Activated CD8-positive, alpha-beta T cell treated with anti-CD3 and anti-CD28 coated beads, Interleukin-2, amount 10 ng/mL, durations not matched to agents 7 days and 5 days (primary cell): ENCODE measurements at regions not wholly inside any gene's neighbourhood (a gene's known extent, or its start where the extent isn't known, plus 50 kb on each side); places are given as distances from the start of the nearest gene placed in this dataset.
"Not testable (repeated sequence)": the region's sequence is repeated elsewhere in the genome, so short reads cannot be mapped to it uniquely, and the experiment has no call there.

Source experiments
- ATAC-seq: fragments of 150-1000 bp; cut with Tn5 transposase; one replicate; pipeline ENCODE4 v1.10.0; 2021; ENCODE audit warnings: moderate library complexity
- CTCF ChIA-PET: fragments of 350-600 bp; sonication (Branson Sonifier 250); formaldehyde crosslinking; loops from one replicate; lab custom pipeline; 2021; ENCODE audit warnings: antibody characterized with exemption; lab: Charles Lee
- POLR2A ChIA-PET: fragments of 350-600 bp; sonication (Branson Sonifier 250); formaldehyde crosslinking; loops from one replicate; lab custom pipeline; 2021; ENCODE audit warnings: antibody characterized with exemption; lab: Charles Lee
- DNase-seq: peaks from one replicate; pipeline ENCODE4 v3.0.0-alpha.2; 2020
- H3K27ac Mint-ChIP-seq: one replicate; pipeline ENCODE4 v1.8.0; 2021; ENCODE audit warnings: mild to moderate bottlenecking, mixed read lengths
- H3K27me3 Mint-ChIP-seq: one replicate; pipeline ENCODE4 v1.8.0; 2021; ENCODE audit warnings: low read depth, mixed read lengths
- H3K36me3 Mint-ChIP-seq: one replicate; pipeline ENCODE4 v1.8.0; 2021; ENCODE audit warnings: low read depth, mixed read lengths
- H3K4me1 Mint-ChIP-seq: one replicate; pipeline ENCODE4 v1.8.0; 2021; ENCODE audit warnings: low read depth, mixed read lengths
- H3K4me3 Mint-ChIP-seq: one replicate; pipeline ENCODE4 v1.8.0; 2021; ENCODE audit warnings: mild to moderate bottlenecking, mixed read lengths
- H3K9me3 Mint-ChIP-seq: one replicate; pipeline ENCODE4 v1.8.0; 2022; ENCODE audit warnings: mixed read lengths; ENCODE audit not compliant: insufficient read depth

GRCh38 chr2:163157411-163157810 lies 318.8 kb upstream of the KCNH7 start:
- Mint-ChIP-seq H3K27me3 (no peaks in the 10 kb centered on the region), H3K9me3 (no peaks in the 10 kb centered on the region)
- CTCF ChIA-PET, result no interaction called here

GRCh38 chr2:163155925-163156324 lies 317.4 kb upstream of the KCNH7 start:
- DNase-seq (no peak), ATAC-seq (no peak)
- no peaks in the 10 kb centered on the region for H3K9me3 Mint-ChIP-seq
- ChIA-PET POLR2A (no interaction called here), CTCF (no interaction called here)
- no peaks in the 10 kb centered on the region for H3K27me3 Mint-ChIP-seq
- H3K36me3 Mint-ChIP-seq, result no peaks in the 10 kb centered on the region
- no peak overlapping the region for H3K4me3 Mint-ChIP-seq
- no peak overlapping the region for H3K27ac Mint-ChIP-seq
- H3K4me1 Mint-ChIP-seq, result no peaks in the 10 kb centered on the region

More at GRCh38 chr2:163157411-163157810, 318.8 kb upstream of the KCNH7 start:
- DNase-seq (no peak), ATAC-seq (no peak)
- Mint-ChIP-seq H3K27ac (no peak overlapping the region), H3K36me3 (no peaks in the 10 kb centered on the region), H3K4me1 (no peaks in the 10 kb centered on the region), H3K4me3 (no peak overlapping the region)
- POLR2A ChIA-PET, result no interaction called here

- CTCF ChIA-PET, result no interaction called here
- DNase-seq, result no peak
These were observed 316.8 kb upstream of the KCNH7 start for GRCh38 chr2:163155279-163155883.

GRCh38 chr2:163142618-163143017 lies 304.1 kb upstream of the KCNH7 start:
- Mint-ChIP-seq H3K27me3 (no peaks in the 10 kb centered on the region), H3K4me1 (no peaks in the 10 kb centered on the region), H3K27ac (no peak overlapping the region), H3K4me3 (no peak overlapping the region), H3K9me3 (no peaks in the 10 kb centered on the region), H3K36me3 (no peaks in the 10 kb centered on the region)
- no peak for DNase-seq
- ChIA-PET POLR2A (no interaction called here), CTCF (no interaction called here)
- no peak for ATAC-seq

More at GRCh38 chr2:163155279-163155883, 316.8 kb upstream of the KCNH7 start:
- Mint-ChIP-seq H3K9me3 (no peaks in the 10 kb centered on the region), H3K27me3 (no peaks in the 10 kb centered on the region), H3K36me3 (no peaks in the 10 kb centered on the region), H3K4me1 (no peaks in the 10 kb centered on the region), H3K4me3 (no peak overlapping the region), H3K27ac (no peak overlapping the region)
- POLR2A ChIA-PET, result no interaction called here
- ATAC-seq, result no peak

GRCh38 chr2:163138947-163139346 lies 300.4 kb upstream of the KCNH7 start:
- H3K36me3 Mint-ChIP-seq, result no peaks in the 10 kb centered on the region
- H3K4me1 Mint-ChIP-seq, result no peaks in the 10 kb centered on the region
- H3K27me3 Mint-ChIP-seq, result no peaks in the 10 kb centered on the region
- DNase-seq, result no peak
- CTCF ChIA-PET, result no interaction called here
- POLR2A ChIA-PET, result no interaction called here
- no peak for ATAC-seq
- H3K9me3 Mint-ChIP-seq, result no peaks in the 10 kb centered on the region
- no peak overlapping the region for H3K4me3 Mint-ChIP-seq
- no peak overlapping the region for H3K27ac Mint-ChIP-seq

GRCh38 chr2:163135256-163135655 lies 296.7 kb upstream of the KCNH7 start:
- Mint-ChIP-seq H3K4me3 (no peak overlapping the region), H3K36me3 (no peaks in the 10 kb centered on the region), H3K27me3 (no peaks in the 10 kb centered on the region), H3K9me3 (no peaks in the 10 kb centered on the region), H3K4me1 (no peaks in the 10 kb centered on the region), H3K27ac (no peak overlapping the region)
- no peak for ATAC-seq
- ChIA-PET CTCF (no interaction called here), POLR2A (no interaction called here)
- no peak for DNase-seq

GRCh38 chr2:163133602-163134001 lies 295.0 kb upstream of the KCNH7 start:
- Mint-ChIP-seq H3K27me3 (no peaks in the 10 kb centered on the region), H3K4me1 (no peaks in the 10 kb centered on the region), H3K4me3 (no peak overlapping the region), H3K36me3 (no peaks in the 10 kb centered on the region), H3K9me3 (no peaks in the 10 kb centered on the region), H3K27ac (no peak overlapping the region)
- ATAC-seq (no peak), DNase-seq (no peak)
- ChIA-PET CTCF (no interaction called here), POLR2A (no interaction called here)

GRCh38 chr2:163132850-163133249 lies 294.3 kb upstream of the KCNH7 start:
- DNase-seq, result no peak
- Mint-ChIP-seq H3K4me3 (no peak overlapping the region), H3K9me3 (no peaks in the 10 kb centered on the region), H3K36me3 (no peaks in the 10 kb centered on the region), H3K4me1 (no peaks in the 10 kb centered on the region), H3K27me3 (no peaks in the 10 kb centered on the region), H3K27ac (no peak overlapping the region)
- ATAC-seq, result no peak
- ChIA-PET POLR2A (no interaction called here), CTCF (no interaction called here)

GRCh38 chr2:163132207-163132606 lies 293.6 kb upstream of the KCNH7 start:
- H3K27ac Mint-ChIP-seq, H3K36me3 Mint-ChIP-seq, CTCF ChIA-PET, H3K27me3 Mint-ChIP-seq, H3K9me3 Mint-ChIP-seq, H3K4me3 Mint-ChIP-seq, H3K4me1 Mint-ChIP-seq, POLR2A ChIA-PET, ATAC-seq, DNase-seq: not testable (repeated sequence)

GRCh38 chr2:163123526-163123925 lies 285.0 kb upstream of the KCNH7 start:
- H3K4me1 Mint-ChIP-seq, result no peaks in the 10 kb centered on the region
- H3K4me3 Mint-ChIP-seq, result no peak overlapping the region
- ATAC-seq, result no peak
- ChIA-PET CTCF (no interaction called here), POLR2A (no interaction called here)
- DNase-seq, result no peak
- H3K36me3 Mint-ChIP-seq, result no peaks in the 10 kb centered on the region
- H3K9me3 Mint-ChIP-seq, result no peaks in the 10 kb centered on the region
- H3K27ac Mint-ChIP-seq, result no peak overlapping the region
- no peaks in the 10 kb centered on the region for H3K27me3 Mint-ChIP-seq

GRCh38 chr2:163122257-163122656 lies 283.7 kb upstream of the KCNH7 start:
- ChIA-PET CTCF (no interaction called here), POLR2A (no interaction called here)
- Mint-ChIP-seq H3K36me3 (no peaks in the 10 kb centered on the region), H3K4me1 (no peaks in the 10 kb centered on the region), H3K27me3 (no peaks in the 10 kb centered on the region), H3K27ac (no peak overlapping the region), H3K9me3 (no peaks in the 10 kb centered on the region), H3K4me3 (no peak overlapping the region)
- ATAC-seq (no peak), DNase-seq (no peak)

- H3K27ac Mint-ChIP-seq, result no peak overlapping the region
- ChIA-PET POLR2A (no interaction called here), CTCF (no interaction called here)
- no peak overlapping the region for H3K4me3 Mint-ChIP-seq
- H3K4me1 Mint-ChIP-seq, result no peaks in the 10 kb centered on the region
- H3K9me3 Mint-ChIP-seq, result no peaks in the 10 kb centered on the region
- DNase-seq (no peak), ATAC-seq (no peak)
- H3K27me3 Mint-ChIP-seq, result no peaks in the 10 kb centered on the region
- H3K36me3 Mint-ChIP-seq, result no peaks in the 10 kb centered on the region
These were observed 282.9 kb upstream of the KCNH7 start for GRCh38 chr2:163121483-163121882.

- no peaks in the 10 kb centered on the region for H3K27me3 Mint-ChIP-seq
- H3K27ac Mint-ChIP-seq, result no peak overlapping the region
- ChIA-PET POLR2A (no interaction called here), CTCF (no interaction called here)
- H3K9me3 Mint-ChIP-seq, result no peaks in the 10 kb centered on the region
- no peaks in the 10 kb centered on the region for H3K36me3 Mint-ChIP-seq
- no peaks in the 10 kb centered on the region for H3K4me1 Mint-ChIP-seq
- ATAC-seq, result no peak
- no peak for DNase-seq
- H3K4me3 Mint-ChIP-seq, result no peak overlapping the region
These were observed 281.4 kb upstream of the KCNH7 start for GRCh38 chr2:163119966-163120365.
